CD14-positive monocyte (primary cell): ENCODE measurements at regions not wholly inside any gene's neighbourhood (a gene's known extent, or its start where the extent isn't known, plus 50 kb on each side); places are given as distances from the start of the nearest gene placed in this dataset.

Experiments
- DNase-seq, 3 donors: peaks; one replicate each; pipeline ENCODE4 v3.0.0-alpha.2; 2011 to 2022
- H2AFZ ChIP-seq: 2 replicates; pipeline ENCODE4 v1.6.0; 2012; ENCODE audit warnings: mild to moderate bottlenecking, low read depth, low read length, inconsistent platforms; ENCODE audit not compliant: insufficient read depth, poor library complexity, severe bottlenecking
- H3K27ac ChIP-seq, 2 donors: 1 replicate in 1 of 2; 2 replicates in 1 of 2; pipeline ENCODE4 v1.5.1; 2012 to 2013; ENCODE audit warnings: low read length in 2 of 2, control low read depth in 1 of 2, inconsistent platforms in 1 of 2, low read depth in 1 of 2, mild to moderate bottlenecking in 1 of 2
- H3K27me3 ChIP-seq, 2 donors: one replicate each; pipeline versions ENCODE4 v1.6.0 to v1.6.1; 2011 to 2013; ENCODE audit warnings: low read length in 2 of 2; ENCODE audit not compliant: control insufficient read depth in 2 of 2, insufficient read depth in 2 of 2
- H3K36me3 ChIP-seq, 2 donors: replicated peaks in 1 of 2; 1 replicate in 1 of 2; 2 replicates in 1 of 2; pipeline versions ENCODE4 v1.5.1 to v1.6.1; 2012 to 2013; ENCODE audit warnings: low read length in 2 of 2, control low read depth in 1 of 2, inconsistent platforms in 1 of 2, mild to moderate bottlenecking in 1 of 2; ENCODE audit not compliant: insufficient read depth in 2 of 2, control insufficient read depth in 1 of 2
- H3K4me1 ChIP-seq, 2 donors: 1 replicate in 1 of 2; 2 replicates in 1 of 2; pipeline versions ENCODE4 v1.5.1 to v1.6.1; 2012 to 2013; ENCODE audit warnings: low read length in 2 of 2, control low read depth in 1 of 2, inconsistent platforms in 1 of 2, mild to moderate bottlenecking in 1 of 2, moderate library complexity in 1 of 2; ENCODE audit not compliant: insufficient read depth in 2 of 2, control insufficient read depth in 1 of 2
- H3K4me2 ChIP-seq: replicated peaks from 2 replicates; pipeline ENCODE3; 2012; ENCODE audit warnings: low read length, moderate library complexity, mild to moderate bottlenecking; ENCODE audit not compliant: poor library complexity, severe bottlenecking; ENCODE audit errors: extremely low read depth
- H3K4me3 ChIP-seq, 3 experiments: fragments of 200-600 bp in 1 of 3; sonication (generic) in 1 of 3; replicated peaks in 1 of 3; 1 replicate in 2 of 3; 2 replicates in 1 of 3; pipeline ENCODE4 v1.5.1; 2011 to 2013; ENCODE audit warnings: low read length in 3 of 3, mild to moderate bottlenecking in 3 of 3, control low read depth in 2 of 3, low read depth in 2 of 3, inconsistent platforms in 1 of 3, moderate library complexity in 1 of 3
- H3K79me2 ChIP-seq: 2 replicates; pipeline ENCODE4 v1.6.0; 2012; ENCODE audit warnings: mild to moderate bottlenecking, control low read depth, inconsistent platforms, low read length, moderate library complexity; ENCODE audit not compliant: insufficient read depth
- H3K9ac ChIP-seq: 2 replicates; pipeline ENCODE4 v1.6.0; 2017; ENCODE audit warnings: low read length, mild to moderate bottlenecking; ENCODE audit not compliant: insufficient read depth, poor library complexity, severe bottlenecking
- H3K9me3 ChIP-seq, 2 donors: replicated peaks in 1 of 2; 1 replicate in 1 of 2; 2 replicates in 1 of 2; pipeline versions ENCODE4 v1.5.1 to v1.6.1; 2012 to 2013; ENCODE audit warnings: low read length in 2 of 2, control low read depth in 1 of 2; ENCODE audit not compliant: control insufficient read depth in 1 of 2, insufficient read depth in 1 of 2
- H4K20me1 ChIP-seq: 2 replicates; pipeline ENCODE4 v1.6.0; 2012; ENCODE audit warnings: mild to moderate bottlenecking, low read length, control low read depth, moderate library complexity; ENCODE audit not compliant: insufficient read depth
- H3K27ac Mint-ChIP-seq, 7 donors: one replicate each; pipeline ENCODE4 v1.8.0; 2020; ENCODE audit warnings: mild to moderate bottlenecking in 7 of 7, mixed read lengths in 7 of 7, moderate library complexity in 6 of 7, inconsistent platforms in 2 of 7
- H3K27me3 Mint-ChIP-seq, 3 donors: one replicate each; pipeline ENCODE4 v1.8.0; 2021 to 2022; ENCODE audit warnings: low read depth in 3 of 3, mild to moderate bottlenecking in 3 of 3, mixed read lengths in 3 of 3, moderate library complexity in 3 of 3, inconsistent platforms in 1 of 3
- H3K36me3 Mint-ChIP-seq, 2 donors: one replicate each; pipeline ENCODE4 v1.8.0; 2020; ENCODE audit warnings: mixed read lengths in 2 of 2, inconsistent platforms in 1 of 2, mild to moderate bottlenecking in 1 of 2
- H3K4me1 Mint-ChIP-seq: one replicate; pipeline ENCODE4 v1.8.0; 2020; ENCODE audit warnings: mild to moderate bottlenecking, mixed read lengths
- H3K4me3 Mint-ChIP-seq, 2 donors: one replicate each; pipeline ENCODE4 v1.8.0; 2020; ENCODE audit warnings: mild to moderate bottlenecking in 2 of 2, mixed read lengths in 2 of 2, moderate library complexity in 1 of 2
- H3K9me3 Mint-ChIP-seq, 7 donors: one replicate each; pipeline ENCODE4 v1.8.0; 2020 to 2022; ENCODE audit warnings: mixed read lengths in 7 of 7, mild to moderate bottlenecking in 6 of 7, moderate library complexity in 6 of 7, inconsistent platforms in 2 of 7
- WGBS: methylation state at CpG from one replicate; pipeline ENCODE4 v1.1.5; 2013; ENCODE audit warnings: missing lambda C conversion rate; ENCODE audit not compliant: insufficient coverage; 5-methylcytosine and 5-hydroxymethylcytosine counted together
- intact Hi-C, 2 donors: fragments of 100-400 bp; cut with micrococcal nuclease; formaldehyde crosslinking; loops; one replicate each; pipeline versions ENCODE4 v1.15.0 to v1.15.1; 2023
- TF ChIP-seq, protein P1 (sequence below): fragments of 200-600 bp; IDR thresholded peaks from one replicate; pipeline ENCODE4 v1.8.0; 2022; ENCODE audit warnings: antibody characterized with exemption, mild to moderate bottlenecking

DNA sequence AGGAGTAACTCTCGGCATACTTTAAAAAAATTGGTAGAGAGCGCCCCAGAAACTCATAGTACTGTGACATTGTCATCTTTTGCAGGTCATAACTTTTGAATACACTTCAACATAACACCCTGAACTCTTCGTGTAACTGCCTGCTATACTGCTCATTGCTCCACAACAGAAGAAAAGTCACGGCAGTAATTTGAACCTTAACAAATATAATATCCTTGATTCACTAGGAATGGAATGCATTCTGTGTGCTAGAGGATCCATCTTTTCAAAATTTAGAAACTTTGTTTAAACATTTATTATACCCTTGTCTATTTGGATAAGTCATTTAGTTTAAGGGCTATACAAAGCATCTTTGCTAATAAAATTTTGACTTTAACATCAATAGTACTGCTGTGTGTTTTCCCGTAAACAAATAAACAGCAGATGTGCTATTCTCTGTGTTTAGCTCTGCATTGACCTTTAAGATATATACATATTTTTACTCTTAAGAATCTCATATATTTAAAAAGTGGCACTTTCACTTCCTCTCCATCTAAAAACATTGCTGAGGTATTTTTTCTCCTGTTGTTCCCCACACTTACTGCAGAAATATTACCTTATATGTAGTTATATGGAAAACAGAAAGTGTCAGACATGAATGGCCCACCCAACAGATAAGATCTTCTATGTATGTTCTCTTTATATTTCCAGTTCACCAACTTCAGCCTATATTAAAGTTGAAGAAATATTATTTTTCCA lies 217.6 kb upstream of the TMEM229A start:
- H3K9me3 ChIP-seq = no peaks in the 10 kb centered on the region
- Mint-ChIP-seq H3K36me3 (no peaks in the 10 kb centered on the region), H3K9me3 (peaks cover 0 to 4% (median 0%) of the 10 kb centered on the region in 7 donors), H3K4me3 (no peak overlapping the region), H3K27ac (no peak overlapping the region), H3K27me3 (no peaks in the 10 kb centered on the region), H3K4me1 (no peaks in the 10 kb centered on the region)
- TF ChIP-seq, protein P1, sequence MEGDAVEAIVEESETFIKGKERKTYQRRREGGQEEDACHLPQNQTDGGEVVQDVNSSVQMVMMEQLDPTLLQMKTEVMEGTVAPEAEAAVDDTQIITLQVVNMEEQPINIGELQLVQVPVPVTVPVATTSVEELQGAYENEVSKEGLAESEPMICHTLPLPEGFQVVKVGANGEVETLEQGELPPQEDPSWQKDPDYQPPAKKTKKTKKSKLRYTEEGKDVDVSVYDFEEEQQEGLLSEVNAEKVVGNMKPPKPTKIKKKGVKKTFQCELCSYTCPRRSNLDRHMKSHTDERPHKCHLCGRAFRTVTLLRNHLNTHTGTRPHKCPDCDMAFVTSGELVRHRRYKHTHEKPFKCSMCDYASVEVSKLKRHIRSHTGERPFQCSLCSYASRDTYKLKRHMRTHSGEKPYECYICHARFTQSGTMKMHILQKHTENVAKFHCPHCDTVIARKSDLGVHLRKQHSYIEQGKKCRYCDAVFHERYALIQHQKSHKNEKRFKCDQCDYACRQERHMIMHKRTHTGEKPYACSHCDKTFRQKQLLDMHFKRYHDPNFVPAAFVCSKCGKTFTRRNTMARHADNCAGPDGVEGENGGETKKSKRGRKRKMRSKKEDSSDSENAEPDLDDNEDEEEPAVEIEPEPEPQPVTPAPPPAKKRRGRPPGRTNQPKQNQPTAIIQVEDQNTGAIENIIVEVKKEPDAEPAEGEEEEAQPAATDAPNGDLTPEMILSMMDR = no peak
- no peak overlapping the region for H3K27ac ChIP-seq
- 60% methylated on average over 1 of the region's 5 CpGs for WGBS
- DNase-seq = no peak
- no peaks in the 10 kb centered on the region for H3K36me3 ChIP-seq
- no peak overlapping the region for H3K4me2 ChIP-seq
- no peak overlapping the region for H3K9ac ChIP-seq
- H3K4me1 ChIP-seq = no peaks in the 10 kb centered on the region
- H3K79me2 ChIP-seq = no peaks in the 10 kb centered on the region
- no peak overlapping the region for H3K4me3 ChIP-seq
- H2AFZ ChIP-seq = no peak overlapping the region
- H4K20me1 ChIP-seq = no peaks in the 10 kb centered on the region
- H3K27me3 ChIP-seq = no peaks in the 10 kb centered on the region
- intact Hi-C loops = no loop called here

DNA sequence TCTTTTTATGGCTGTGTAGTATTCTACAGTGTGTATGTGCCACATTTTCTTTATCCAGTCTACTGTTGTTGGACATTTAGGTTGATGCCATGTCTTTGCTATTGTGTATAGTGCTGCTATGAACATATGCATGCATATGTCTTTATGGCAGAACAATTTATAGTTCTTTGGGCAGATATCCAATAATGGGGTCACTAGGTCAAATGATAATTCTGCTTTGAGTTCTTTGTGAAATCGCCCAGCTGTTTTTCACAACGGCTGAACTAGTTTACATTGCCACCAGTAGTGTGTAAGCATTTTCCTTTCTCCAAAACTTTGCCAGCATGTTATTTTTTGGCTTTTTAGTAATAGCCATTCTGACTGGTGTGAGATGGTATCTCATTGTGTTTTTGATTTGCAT lies 214.8 kb upstream of the TMEM229A start:
- intact Hi-C loops = no loop called here
- WGBS = 86% methylated on average over 1 of the region's 2 CpGs

More for the DNA sequence above, 214.8 kb upstream of the TMEM229A start:
- Histone ChIP-seq H3K4me2 (no peak overlapping the region), H3K27me3 (no peaks in the 10 kb centered on the region), H3K27ac (no peak overlapping the region), H2AFZ (no peak overlapping the region), H3K9me3 (no peaks in the 10 kb centered on the region), H4K20me1 (no peaks in the 10 kb centered on the region), H3K4me1 (no peaks in the 10 kb centered on the region), H3K36me3 (no peaks in the 10 kb centered on the region), H3K79me2 (no peaks in the 10 kb centered on the region), H3K9ac (no peak overlapping the region), H3K4me3 (no peak overlapping the region)
- no peaks in the 10 kb centered on the region for H3K27me3 Mint-ChIP-seq
- H3K4me3 Mint-ChIP-seq = no peak overlapping the region
- peaks cover 0 to 1% (median 0%) of the 10 kb centered on the region in 7 donors for H3K9me3 Mint-ChIP-seq
- H3K4me1 Mint-ChIP-seq = no peaks in the 10 kb centered on the region
- H3K27ac Mint-ChIP-seq = no peak overlapping the region
- no peaks in the 10 kb centered on the region for H3K36me3 Mint-ChIP-seq
- TF ChIP-seq, protein P1 = no peak
- DNase-seq = no peak
